ENCODE measurements at regions not wholly inside any gene's neighbourhood (a gene's known extent, or its start where the extent isn't known, plus 50 kb on each side); places are given as distances from the start of the nearest gene placed in this dataset.

- Histone ChIP-seq H3K4me1 (peaks cover 9% of the 10 kb centered on the region), H3K9me3 (no peaks in the 10 kb centered on the region), H3K36me3 (no peaks in the 10 kb centered on the region), H3K4me3 (ENCODE audit: low read depth, low read length) (no peak overlapping the region), H3K27me3 (no peaks in the 10 kb centered on the region)
- no peak for DNase-seq
- no peak for TF ChIP-seq CTCF (IDR thresholded peaks at IDR 0.05; ENCODE audit: low read depth, low read length)
Measured at GRCh38 chr6:22829070-22829469, 259.7 kb downstream of the HDGFL1 start.

- TF ChIP-seq CTCF (IDR thresholded peaks at IDR 0.05; ENCODE audit: low read depth, low read length) = no peak
- Histone ChIP-seq H3K4me1 (peaks cover 9% of the 10 kb centered on the region), H3K36me3 (no peaks in the 10 kb centered on the region), H3K4me3 (ENCODE audit: low read depth, low read length) (no peak overlapping the region), H3K9me3 (no peaks in the 10 kb centered on the region), H3K27me3 (no peaks in the 10 kb centered on the region)
- no peak for DNase-seq
Measured at GRCh38 chr6:22830463-22830862, 261.1 kb downstream of the HDGFL1 start.

- DNase-seq = no peak
- H3K9me3 ChIP-seq = no peaks in the 10 kb centered on the region
- TF ChIP-seq CTCF (IDR thresholded peaks at IDR 0.05; ENCODE audit: low read depth, low read length) = no peak
- no peak overlapping the region for H3K4me3 ChIP-seq (ENCODE audit: low read depth, low read length)
- no peaks in the 10 kb centered on the region for H3K27me3 ChIP-seq
- no peaks in the 10 kb centered on the region for H3K36me3 ChIP-seq
- H3K4me1 ChIP-seq = peaks cover 4% of the 10 kb centered on the region; the same call in 1 of the 2 replicates
Measured at GRCh38 chr6:22833191-22833590, 263.8 kb downstream of the HDGFL1 start.

GRCh38 chr6:22838345-22838744, 269.0 kb downstream of the HDGFL1 start:
- TF ChIP-seq CTCF (IDR thresholded peaks at IDR 0.05; ENCODE audit: low read depth, low read length) = no peak
- Histone ChIP-seq H3K4me1 (no peaks in the 10 kb centered on the region), H3K4me3 (ENCODE audit: low read depth, low read length) (no peak overlapping the region), H3K9me3 (no peaks in the 10 kb centered on the region), H3K27me3 (no peaks in the 10 kb centered on the region; the same call in 1 of the 2 replicates), H3K36me3 (no peaks in the 10 kb centered on the region)
- DNase-seq = no peak

- Histone ChIP-seq H3K9me3 (no peaks in the 10 kb centered on the region), H3K4me1 (0 out of 2 replicates have a peak, but pooled peaks cover 4% of the 10 kb centered on the region), H3K4me3 (ENCODE audit: low read depth, low read length) (no peak overlapping the region), H3K27me3 (no peaks in the 10 kb centered on the region; the same call in 1 of the 2 replicates), H3K36me3 (no peaks in the 10 kb centered on the region)
- no peak for TF ChIP-seq CTCF (IDR thresholded peaks at IDR 0.05; ENCODE audit: low read depth, low read length)
- DNase-seq = no peak
Measured at GRCh38 chr6:22845467-22845866, 276.1 kb downstream of the HDGFL1 start.

GRCh38 chr6:22848121-22848520, 278.8 kb downstream of the HDGFL1 start:
- Histone ChIP-seq H3K9me3 (no peaks in the 10 kb centered on the region), H3K36me3 (no peaks in the 10 kb centered on the region), H3K27me3 (no peaks in the 10 kb centered on the region), H3K4me3 (ENCODE audit: low read depth, low read length) (no peak overlapping the region), H3K4me1 (0 out of 2 replicates have a peak, but pooled peaks cover 4% of the 10 kb centered on the region)
- no peak for TF ChIP-seq CTCF (IDR thresholded peaks at IDR 0.05; ENCODE audit: low read depth, low read length)
- no peak for DNase-seq
